Stimulated activated CD8-positive, alpha-beta memory T cell treated with anti-CD3 and anti-CD28 coated beads, Interleukin-15, amount 100 ng/mL, for 24 hours (primary cell): ENCODE measurements at regions not wholly inside any gene's neighbourhood (a gene's known extent, or its start where the extent isn't known, plus 50 kb on each side); places are given as distances from the start of the nearest gene placed in this dataset.

Experiments
- DNase-seq: peaks from one replicate; pipeline ENCODE4 v3.0.0-alpha.2; 2020; ENCODE audit warnings: low read depth

DNA sequence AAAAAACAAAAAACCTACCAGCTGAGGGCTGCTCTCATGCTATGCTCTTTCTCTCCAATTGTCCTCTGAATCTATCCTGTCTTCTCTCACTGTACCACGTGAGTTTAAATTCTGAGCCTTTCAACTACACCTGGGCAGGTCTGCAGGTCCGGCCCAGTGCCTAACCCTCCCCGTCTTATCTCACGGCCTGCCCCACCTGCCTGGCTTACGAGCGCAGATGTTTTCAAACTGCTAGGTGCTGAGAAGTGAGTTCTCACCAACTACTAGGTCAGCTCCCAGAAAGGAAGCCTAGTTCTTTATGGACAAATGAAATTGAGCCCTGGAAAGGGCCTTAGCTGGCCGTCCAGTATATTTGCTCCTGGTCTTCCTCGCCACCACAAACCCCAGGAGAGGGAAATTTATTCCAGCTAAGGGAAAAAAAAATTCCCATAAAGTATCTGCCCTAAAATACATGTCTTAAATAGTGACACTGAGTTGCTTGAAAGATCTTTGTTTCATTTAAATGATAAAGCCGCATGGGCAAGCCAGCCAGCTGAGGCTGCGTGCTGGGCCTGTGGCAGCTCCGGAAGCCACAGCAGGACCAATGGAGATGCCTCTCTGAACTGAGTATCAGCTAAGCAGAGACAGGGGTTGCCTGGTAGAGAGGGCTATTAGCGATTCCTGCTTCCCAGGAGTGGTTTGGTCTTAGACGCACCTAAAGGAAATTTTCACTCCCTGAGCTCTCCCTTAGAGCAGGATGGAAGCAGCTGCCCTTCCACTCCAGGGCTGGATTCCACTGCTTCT lies 92.5 kb upstream of the NCK2 start:
- no peak for DNase-seq

GRCh38 chr2:105649534-105649933 lies 95.2 kb upstream of the NCK2 start:
- no peak for DNase-seq

DNA sequence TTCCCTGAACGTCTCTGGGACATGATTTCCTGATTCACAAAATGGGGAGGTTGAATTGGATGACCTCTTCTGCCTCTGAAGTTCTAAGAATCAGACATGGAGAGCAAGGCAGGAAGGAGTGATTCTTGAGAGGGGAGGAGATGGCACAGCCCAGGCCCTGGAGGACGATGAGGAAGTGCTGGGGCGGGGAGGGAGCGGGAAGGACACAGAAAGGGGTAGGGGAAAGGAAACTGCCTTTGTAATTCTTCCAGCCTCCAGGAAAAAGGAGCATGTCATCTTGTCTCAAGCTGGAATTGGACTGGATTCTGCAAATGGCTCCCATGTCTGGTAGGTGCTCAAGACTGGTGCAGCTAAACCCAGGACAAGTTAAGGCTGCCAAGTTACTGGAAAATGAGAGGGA lies 97.0 kb upstream of the NCK2 start:
- no peak for DNase-seq

DNA sequence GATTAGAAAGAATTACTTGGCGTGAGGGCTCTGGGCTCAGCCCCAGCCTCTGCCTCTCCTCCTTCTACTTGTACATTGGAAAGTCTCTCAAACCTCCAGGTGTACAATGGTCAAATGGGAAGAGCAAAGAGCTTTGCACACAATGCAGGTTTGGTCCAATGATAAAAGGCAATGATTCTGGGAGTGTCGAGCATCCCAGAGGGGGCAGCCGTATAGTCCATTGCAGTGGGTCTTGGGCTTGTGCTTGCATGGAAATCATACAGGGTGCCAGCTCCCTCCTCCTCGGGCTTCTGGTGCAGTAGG lies 98.0 kb upstream of the NCK2 start:
- DNase-seq = no peak

DNA sequence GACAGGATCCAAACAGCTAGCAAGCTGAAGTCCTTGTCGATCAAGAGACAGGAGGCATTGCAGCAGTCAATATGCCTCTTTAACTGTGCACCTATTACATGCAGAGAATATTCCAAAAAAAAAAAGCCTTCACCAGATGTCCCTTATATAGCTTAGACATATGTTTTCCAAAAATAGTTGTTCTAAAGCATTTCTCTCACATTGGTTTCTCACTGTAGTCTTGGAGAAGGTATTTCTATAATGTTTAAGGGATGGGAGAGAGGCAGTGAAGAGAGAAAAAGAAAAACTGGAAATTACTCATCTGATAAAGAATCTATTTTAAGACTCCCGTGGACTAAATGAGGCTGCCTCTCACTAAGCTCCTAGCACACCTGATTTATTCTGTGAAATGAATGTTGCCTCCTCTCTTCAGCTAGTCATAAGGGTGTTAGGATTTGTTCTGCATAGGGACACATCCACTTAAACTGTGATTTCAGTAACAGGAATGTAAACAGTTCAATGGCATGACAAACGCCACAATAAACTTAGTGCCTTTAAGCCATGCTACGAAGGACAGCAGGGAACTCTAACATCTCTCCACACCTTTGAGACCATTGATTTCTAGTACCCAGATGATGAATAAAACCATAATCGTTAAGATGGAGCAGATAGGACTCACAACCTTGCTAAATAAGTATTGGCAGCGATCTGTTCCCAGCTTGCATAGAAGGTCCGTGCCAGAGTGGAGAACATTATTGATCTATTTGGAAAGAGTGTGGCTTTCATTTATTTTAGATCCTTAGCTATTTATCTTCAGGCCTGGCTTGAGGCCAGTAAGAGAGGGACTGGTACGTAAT lies 98.6 kb upstream of the NCK2 start:
- DNase-seq = no peak

GRCh38 chr2:105645031-105645937 lies 99.4 kb upstream of the NCK2 start:
- DNase-seq = no peak

DNA sequence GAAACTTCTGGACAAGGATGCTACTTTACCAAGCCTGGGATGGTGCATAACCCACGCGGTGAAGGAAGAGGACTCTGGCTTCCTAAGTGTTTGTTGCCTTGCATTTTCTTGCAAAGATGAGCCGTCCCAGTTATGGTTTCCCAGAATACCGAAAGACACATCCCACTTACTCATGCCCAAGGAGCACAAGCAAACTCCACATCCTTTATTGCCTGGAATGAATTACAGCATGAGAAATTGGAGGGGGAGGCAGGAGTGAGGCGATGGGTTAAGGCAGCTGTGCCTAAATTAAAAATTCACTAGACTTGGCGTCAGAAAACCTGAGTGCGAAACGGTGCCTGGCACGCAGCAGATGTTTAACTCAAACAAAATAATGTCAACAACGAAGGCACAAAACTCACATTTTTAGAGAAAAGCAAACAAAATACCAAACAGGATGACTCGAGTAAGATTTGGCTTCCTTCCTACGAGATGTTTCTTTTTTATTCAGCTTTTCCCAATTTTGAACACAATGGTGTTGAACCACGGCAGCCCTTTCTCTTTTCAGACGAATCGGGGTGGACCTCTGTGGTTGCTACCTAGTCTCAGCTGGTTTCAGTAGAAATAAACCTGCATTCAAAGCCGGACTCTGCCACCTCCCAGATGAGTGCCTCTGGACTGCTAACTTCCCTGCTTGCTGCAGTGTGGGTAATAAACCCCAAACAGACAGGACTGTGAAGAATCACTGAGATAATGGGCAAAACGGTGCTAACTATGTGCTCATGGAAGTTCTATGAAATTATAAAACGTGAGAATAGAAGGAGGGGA lies 100.3 kb upstream of the NCK2 start:
- no peak for DNase-seq

- DNase-seq = no peak
Observed at GRCh38 chr2:105643405-105644173, 101.1 kb upstream of the NCK2 start.

DNA sequence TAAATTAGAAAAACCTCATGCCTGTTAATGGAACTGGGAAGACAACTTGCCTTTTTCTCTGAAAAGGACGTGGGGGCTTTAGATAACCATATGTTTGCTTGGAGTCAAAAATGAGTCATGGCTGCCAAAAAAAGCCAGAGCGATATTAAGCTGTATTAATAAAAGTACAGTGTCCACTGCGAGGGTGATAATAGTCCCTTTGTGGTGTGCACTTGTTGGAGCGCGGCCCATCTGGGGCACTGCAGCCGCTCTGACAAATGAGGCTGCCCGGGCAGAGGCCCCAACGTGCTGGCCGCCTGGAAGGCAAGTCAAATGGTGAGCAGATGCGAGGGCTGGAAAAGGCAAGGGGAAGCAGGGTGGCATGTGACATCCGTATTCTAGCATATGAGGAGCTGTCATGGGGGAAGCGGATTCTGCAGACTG lies 103.3 kb upstream of the NCK2 start:
- no peak for DNase-seq

DNA sequence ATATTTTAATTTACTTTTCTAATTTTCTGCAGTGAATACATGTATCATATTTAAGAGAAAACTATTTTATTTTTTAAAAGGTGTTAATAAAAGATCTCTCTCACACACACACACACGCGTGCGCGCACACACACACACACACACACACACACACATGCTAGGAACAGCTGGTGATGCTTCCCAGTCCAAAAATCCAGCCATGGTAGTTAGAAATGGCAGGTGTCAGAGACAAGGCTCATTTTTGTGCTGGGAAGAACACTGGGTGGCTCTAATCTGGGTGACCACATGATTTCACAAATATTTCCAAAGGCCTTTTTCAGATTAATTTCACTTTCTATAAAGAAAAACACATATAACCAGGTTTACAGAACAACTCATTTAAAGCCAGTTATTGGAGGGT lies 104.5 kb upstream of the NCK2 start:
- no peak for DNase-seq

DNA sequence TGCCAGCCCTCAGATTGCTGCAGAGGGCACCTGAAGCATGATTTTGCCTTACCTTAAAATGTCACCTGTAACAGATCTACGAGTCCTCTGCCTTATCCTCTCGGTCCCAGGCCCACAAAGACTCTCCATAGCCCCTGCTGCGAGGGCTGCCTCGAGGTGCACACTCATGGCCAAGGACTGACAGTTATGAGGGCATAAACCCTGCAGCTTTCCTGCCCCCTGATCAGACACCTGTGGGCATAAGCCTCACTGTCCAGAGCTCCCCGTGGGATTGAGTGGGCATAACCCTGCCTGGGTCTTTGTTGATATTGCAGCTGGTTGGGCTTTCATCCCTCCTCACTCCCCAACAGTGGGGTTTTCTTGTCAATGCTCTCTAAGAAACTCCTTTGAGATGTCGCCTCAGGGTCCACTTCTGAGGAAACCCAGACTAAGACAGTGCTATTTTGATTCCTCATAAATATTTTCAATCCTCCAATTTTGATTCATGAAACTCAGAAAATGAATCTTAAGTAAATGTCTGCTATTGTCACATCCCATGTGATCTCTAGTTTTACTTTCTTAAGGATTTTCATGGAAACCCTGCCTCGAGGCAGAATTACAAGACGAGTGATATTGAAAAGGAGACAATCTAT lies 108.5 kb upstream of the NCK2 start:
- no peak for DNase-seq

GRCh38 chr2:105635564-105635963 lies 109.1 kb upstream of the NCK2 start:
- DNase-seq = no peak

DNA sequence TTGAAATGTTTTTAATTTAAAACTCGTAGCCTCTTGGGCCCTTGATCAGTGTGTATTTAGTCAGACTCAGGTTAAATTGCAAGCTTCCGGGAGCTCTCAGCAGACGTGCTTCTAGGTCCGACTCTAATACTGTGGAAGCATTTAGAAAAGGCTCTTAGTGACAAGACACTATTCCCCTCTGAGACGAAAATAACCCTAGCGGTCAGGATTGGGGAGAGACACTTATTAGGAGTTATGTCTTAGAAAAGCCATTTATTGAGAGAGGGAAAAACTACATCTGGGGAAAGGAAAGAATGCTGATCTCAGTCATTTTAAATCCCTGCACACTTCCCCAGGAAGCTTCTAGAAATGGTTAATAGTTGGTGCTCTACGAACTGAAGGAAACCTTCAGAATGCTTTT lies 110.5 kb upstream of the NCK2 start:
- no peak for DNase-seq

DNA sequence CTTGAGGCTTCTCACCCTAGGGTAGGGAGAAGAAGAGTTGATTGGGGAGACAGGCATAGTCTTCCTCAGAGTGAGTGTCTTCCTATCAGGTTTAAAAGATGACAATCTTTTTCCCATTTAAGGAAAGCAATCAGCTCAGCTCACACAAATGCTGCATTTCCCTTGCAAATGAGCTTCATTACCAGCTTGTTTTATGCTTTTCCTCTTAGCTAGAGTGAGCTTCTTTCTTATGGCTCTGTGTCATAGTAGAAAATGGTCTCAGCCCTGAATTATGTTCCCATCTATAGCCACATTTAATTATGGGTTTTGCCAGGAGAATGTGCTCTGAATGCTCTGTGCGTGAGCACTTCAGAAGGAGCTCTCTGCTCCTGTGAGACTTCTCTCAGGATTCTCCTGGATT lies 112.8 kb upstream of the NCK2 start:
- DNase-seq = no peak

DNA sequence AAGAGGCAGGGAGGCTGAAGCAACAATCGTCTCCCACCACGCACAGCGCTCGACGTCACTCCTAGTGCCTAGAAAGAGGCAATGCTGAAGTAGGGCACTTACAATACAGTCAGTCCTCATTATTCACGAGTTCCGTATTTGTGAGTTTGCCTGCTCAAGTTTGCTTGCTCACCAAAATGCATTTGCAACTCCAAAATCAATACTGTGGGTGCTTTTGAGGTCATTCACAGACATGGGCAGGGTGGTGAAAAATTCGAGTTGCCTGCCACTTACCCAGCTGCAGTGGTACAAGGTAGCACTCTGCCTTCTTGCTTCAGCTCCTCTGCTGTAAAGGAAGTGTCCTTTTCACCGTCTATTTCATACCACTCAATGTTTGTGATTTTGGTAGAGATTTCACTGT lies 113.7 kb upstream of the NCK2 start:
- no peak for DNase-seq

- DNase-seq = no peak
Observed at GRCh38 chr2:105629634-105630033, 115.1 kb upstream of the NCK2 start.

DNA sequence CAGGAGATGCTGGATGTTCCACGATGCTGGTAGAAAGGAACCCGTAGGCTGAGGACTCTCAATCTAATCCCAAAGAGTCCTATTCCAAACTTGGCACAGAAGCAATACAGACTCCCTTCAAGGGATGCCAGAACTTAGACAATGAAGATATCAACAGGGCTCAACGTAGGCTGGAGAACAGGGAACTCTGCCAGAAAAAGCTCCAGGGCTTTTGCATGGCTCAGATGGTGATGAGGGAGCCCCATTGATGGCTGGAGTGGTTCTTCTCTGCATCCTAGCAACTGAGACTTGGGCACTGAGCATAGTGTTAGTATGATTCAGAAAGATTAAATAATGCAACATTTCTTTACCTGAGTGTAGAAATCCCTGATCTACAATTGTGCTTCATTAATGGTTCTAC lies 117.2 kb upstream of the NCK2 start:
- DNase-seq = no peak

DNA sequence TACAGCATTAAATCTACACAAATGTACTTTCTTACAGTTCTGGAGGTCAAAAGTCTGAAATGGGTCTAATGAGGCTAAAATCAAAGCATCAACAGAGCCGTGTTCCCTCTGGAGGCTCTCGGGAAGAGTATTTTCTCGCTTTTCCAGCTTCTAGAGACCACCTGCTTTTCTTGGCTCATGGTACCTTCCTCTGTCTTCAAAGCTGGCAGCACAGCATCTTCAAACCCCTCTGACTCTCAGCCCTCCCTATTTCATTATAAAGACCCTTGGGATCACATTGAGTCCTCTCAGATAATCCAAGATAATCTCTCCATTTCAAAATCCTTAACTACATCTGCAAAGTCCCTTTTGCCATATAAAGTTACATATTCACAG lies 117.8 kb upstream of the NCK2 start:
- DNase-seq = no peak

DNA sequence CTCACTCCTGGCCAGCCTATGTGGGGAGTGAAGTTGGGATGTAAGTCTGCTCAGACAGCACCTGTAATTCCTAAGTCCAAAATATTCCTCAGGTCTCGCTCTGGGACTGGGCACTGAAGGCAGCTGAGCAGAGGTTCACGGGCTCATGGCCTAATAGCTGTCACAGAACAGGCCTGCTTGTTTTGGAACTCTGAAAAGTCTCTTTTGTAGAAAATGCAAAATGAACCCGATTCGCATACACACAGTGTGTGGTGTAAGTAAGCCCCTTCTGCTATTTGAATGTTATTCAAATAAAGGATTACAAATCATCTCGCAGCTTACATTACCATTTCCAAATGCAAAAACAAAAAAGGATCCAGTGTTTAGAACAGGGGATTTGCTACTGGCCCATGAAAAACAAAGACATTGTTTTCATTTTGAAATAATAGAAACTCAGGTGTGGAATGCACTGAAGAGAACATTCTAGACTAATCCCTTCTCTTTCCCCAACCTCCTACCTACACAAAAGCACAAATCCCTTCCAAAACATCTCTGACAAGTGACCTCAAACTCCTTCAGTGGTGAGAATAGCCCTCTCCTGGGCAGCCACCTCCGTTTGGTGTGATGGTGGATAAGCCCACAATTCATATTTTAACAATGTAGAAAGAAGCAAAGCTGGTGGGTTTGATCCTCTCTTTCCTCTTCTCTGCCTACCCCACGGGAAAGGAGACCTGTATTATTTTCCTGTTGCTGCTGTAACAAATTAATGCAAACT lies 118.3 kb upstream of the NCK2 start:
- DNase-seq = no peak

GRCh38 chr2:105625632-105626031 lies 119.1 kb upstream of the NCK2 start:
- DNase-seq = no peak
